Mesenchymal stem cell (in vitro differentiated cells and primary cell): ENCODE measurements at regions not wholly inside any gene's neighbourhood (a gene's known extent, or its start where the extent isn't known, plus 50 kb on each side); places are given as distances from the start of the nearest gene placed in this dataset.

Experiments used
- DNase-seq: peaks from one replicate; pipeline ENCODE4 v3.0.0-alpha.2; 2013
- H2AFZ ChIP-seq: one replicate; pipeline ENCODE4 v1.6.1; 2013; ENCODE audit warnings: low read depth, mild to moderate bottlenecking, control low read depth, inconsistent platforms, low read length, moderate library complexity
- H2AK5ac ChIP-seq: 2 replicates; pipeline ENCODE4 v1.6.1; 2013; ENCODE audit warnings: low read length, moderate library complexity, mild to moderate bottlenecking, inconsistent platforms; ENCODE audit not compliant: severe bottlenecking
- H2BK120ac ChIP-seq: one replicate; pipeline ENCODE4 v1.6.1; 2013; ENCODE audit warnings: low read depth, mild to moderate bottlenecking, inconsistent platforms, low read length, moderate library complexity
- H2BK12ac ChIP-seq, 2 experiments: one replicate each; pipeline ENCODE4 v1.6.1; 2013; ENCODE audit warnings: inconsistent platforms in 2 of 2, low read length in 2 of 2, mild to moderate bottlenecking in 2 of 2, moderate library complexity in 2 of 2, control low read depth in 1 of 2
- H2BK15ac ChIP-seq: one replicate; pipeline ENCODE4 v1.6.1; 2013; ENCODE audit warnings: mild to moderate bottlenecking, low read depth, inconsistent platforms; ENCODE audit not compliant: poor library complexity, severe bottlenecking
- H2BK5ac ChIP-seq: 2 replicates; pipeline ENCODE4 v1.6.1; 2013; ENCODE audit warnings: low read depth, mild to moderate bottlenecking, low read length, control low read depth, inconsistent platforms; ENCODE audit not compliant: poor library complexity, severe bottlenecking
- H3K14ac ChIP-seq, 2 experiments: one replicate each; pipeline ENCODE4 v1.6.1; 2013; ENCODE audit warnings: inconsistent platforms in 2 of 2, low read length in 2 of 2, control low read depth in 1 of 2, mild to moderate bottlenecking in 1 of 2, moderate library complexity in 1 of 2
- H3K18ac ChIP-seq, 2 experiments: one replicate each; pipeline ENCODE4 v1.6.1; 2013; ENCODE audit warnings: inconsistent platforms in 2 of 2, low read length in 2 of 2, control low read depth in 1 of 2, low read depth in 1 of 2, mild to moderate bottlenecking in 1 of 2
- H3K23ac ChIP-seq, 2 experiments: one replicate each; pipeline ENCODE4 v1.6.1; 2013; ENCODE audit warnings: inconsistent platforms in 2 of 2, low read length in 2 of 2, mild to moderate bottlenecking in 2 of 2, moderate library complexity in 2 of 2, control low read depth in 1 of 2
- H3K27ac ChIP-seq: 2 replicates; pipeline ENCODE4 v1.5.1; 2013; ENCODE audit warnings: mild to moderate bottlenecking, moderate library complexity, low read length, control low read depth, inconsistent platforms; ENCODE audit not compliant: poor library complexity, severe bottlenecking
- H3K27me3 ChIP-seq, 2 experiments: 2 replicates each; pipeline versions ENCODE4 v1.6.1 to v1.7.0; 2013; ENCODE audit warnings: low read length in 2 of 2, mild to moderate bottlenecking in 2 of 2, moderate library complexity in 2 of 2, control low read depth in 1 of 2, inconsistent platforms in 1 of 2; ENCODE audit not compliant: control insufficient read depth in 1 of 2, insufficient read depth in 1 of 2
- H3K36me3 ChIP-seq, 2 experiments: 2 replicates each; pipeline versions ENCODE4 v1.6.1 to v1.7.0; 2013; ENCODE audit warnings: low read length in 2 of 2, control low read depth in 1 of 2, inconsistent platforms in 1 of 2, low read depth in 1 of 2, mild to moderate bottlenecking in 1 of 2; ENCODE audit not compliant: insufficient read depth in 2 of 2, control insufficient read depth in 1 of 2
- H3K4ac ChIP-seq, 2 experiments: one replicate each; pipeline ENCODE4 v1.6.1; 2013; ENCODE audit warnings: inconsistent platforms in 2 of 2, low read length in 2 of 2, mild to moderate bottlenecking in 2 of 2, moderate library complexity in 2 of 2, control low read depth in 1 of 2, low read depth in 1 of 2
- H3K4me1 ChIP-seq: 2 replicates; pipeline ENCODE4 v1.6.1; 2013; ENCODE audit warnings: low read depth, low read length, control low read depth; ENCODE audit not compliant: control insufficient read depth, insufficient read depth
- H3K4me2 ChIP-seq: 2 replicates; pipeline ENCODE4 v1.6.1; 2013; ENCODE audit warnings: low read length, mild to moderate bottlenecking, inconsistent platforms; ENCODE audit not compliant: poor library complexity, severe bottlenecking
- H3K4me3 ChIP-seq, 2 experiments: 2 replicates each; pipeline versions ENCODE4 v1.5.1 to v1.7.0; 2013; ENCODE audit warnings: low read length in 2 of 2, mild to moderate bottlenecking in 2 of 2, control low read depth in 1 of 2, low read depth in 1 of 2; ENCODE audit not compliant: insufficient read depth in 1 of 2
- H3K79me1 ChIP-seq: replicated peaks from 2 replicates; pipeline ENCODE4 v1.6.1; 2013; ENCODE audit warnings: mild to moderate bottlenecking, control low read depth, low read length, inconsistent platforms; ENCODE audit not compliant: poor library complexity, severe bottlenecking
- H3K9ac ChIP-seq: 2 replicates; pipeline ENCODE4 v1.7.0; 2013; ENCODE audit warnings: mild to moderate bottlenecking, low read length, moderate library complexity
- H3K9me3 ChIP-seq: 2 replicates; pipeline ENCODE4 v1.7.0; 2013; ENCODE audit warnings: mild to moderate bottlenecking, low read length; ENCODE audit not compliant: control insufficient read depth
- H4K8ac ChIP-seq: one replicate; pipeline ENCODE4 v1.6.1; 2013; ENCODE audit warnings: inconsistent platforms, mild to moderate bottlenecking, low read length, moderate library complexity
- H4K91ac ChIP-seq: one replicate; pipeline ENCODE4 v1.6.1; 2013; ENCODE audit warnings: mild to moderate bottlenecking, low read length, inconsistent platforms
- WGBS: methylation state at CpG from one replicate; pipeline ENCODE4 v1.1.7; 2013; ENCODE audit warnings: mixed read lengths; 5-methylcytosine and 5-hydroxymethylcytosine counted together

- Histone ChIP-seq H3K4ac (no peak overlapping the region), H3K79me1 (no peaks in the 10 kb centered on the region), H2AFZ (no peak overlapping the region), H2AK5ac (no peak overlapping the region), H3K14ac (no peak overlapping the region), H3K4me1 (no peaks in the 10 kb centered on the region), H3K4me2 (no peak overlapping the region), H4K91ac (no peak overlapping the region), H2BK5ac (no peak overlapping the region), H3K27me3 (no peaks in the 10 kb centered on the region), H4K8ac (no peak overlapping the region), H2BK12ac (no peak overlapping the region), H3K9me3 (no peaks in the 10 kb centered on the region), H3K9ac (no peak overlapping the region), H3K18ac (no peak overlapping the region), H3K36me3 (no peaks in the 10 kb centered on the region), H2BK15ac (no peak overlapping the region), H2BK120ac (no peak overlapping the region), H3K4me3 (no peak overlapping the region), H3K27ac (no peak overlapping the region), H3K23ac (no peak overlapping the region)
- 89% methylated on average over 2 of the region's 2 CpGs for WGBS
- no peak for DNase-seq
These were observed 89.9 kb upstream of the ARHGAP20 start for GRCh38 chr11:110802162-110802561.

- Histone ChIP-seq H3K23ac (no peak overlapping the region), H4K91ac (no peak overlapping the region)
- 72% methylated on average over 3 of the region's 3 CpGs for WGBS
These were observed 89.1 kb upstream of the ARHGAP20 start for GRCh38 chr11:110801328-110801727.

GRCh38 chr11:110798201-110798900 lies 86.1 kb upstream of the ARHGAP20 start:
- H4K91ac ChIP-seq = no peak overlapping the region
- no peak overlapping the region for H2BK15ac ChIP-seq
- H3K14ac ChIP-seq = no peak overlapping the region
- H3K9me3 ChIP-seq = no peaks in the 10 kb centered on the region
- H2BK12ac ChIP-seq = no peak overlapping the region
- no peak overlapping the region for H3K4me2 ChIP-seq
- DNase-seq = no peak
- H3K27me3 ChIP-seq = no peaks in the 10 kb centered on the region
- no peaks in the 10 kb centered on the region for H3K79me1 ChIP-seq
- H3K27ac ChIP-seq = no peak overlapping the region
- H3K4ac ChIP-seq = no peak overlapping the region
- H3K4me1 ChIP-seq = no peaks in the 10 kb centered on the region
- no peak overlapping the region for H3K4me3 ChIP-seq
- no peak overlapping the region for H2BK120ac ChIP-seq
- no peak overlapping the region for H2AK5ac ChIP-seq
- no peak overlapping the region for H4K8ac ChIP-seq
- no peak overlapping the region for H2BK5ac ChIP-seq
- H3K9ac ChIP-seq = no peak overlapping the region
- H3K18ac ChIP-seq = no peak overlapping the region
- H2AFZ ChIP-seq = no peak overlapping the region
- 72% methylated on average over 5 of the region's 6 CpGs for WGBS
- no peaks in the 10 kb centered on the region for H3K36me3 ChIP-seq
- H3K23ac ChIP-seq = no peak overlapping the region

More at GRCh38 chr11:110801328-110801727, 89.1 kb upstream of the ARHGAP20 start:
- Histone ChIP-seq H2AK5ac (no peak overlapping the region), H3K79me1 (no peaks in the 10 kb centered on the region), H2BK12ac (no peak overlapping the region), H3K14ac (no peak overlapping the region), H3K18ac (no peak overlapping the region), H3K4me3 (no peak overlapping the region), H2AFZ (no peak overlapping the region), H3K27ac (no peak overlapping the region), H2BK15ac (no peak overlapping the region), H4K8ac (no peak overlapping the region), H3K9me3 (no peaks in the 10 kb centered on the region), H3K4me2 (no peak overlapping the region), H3K4ac (no peak overlapping the region), H2BK120ac (no peak overlapping the region), H3K9ac (no peak overlapping the region), H3K4me1 (no peaks in the 10 kb centered on the region), H3K36me3 (no peaks in the 10 kb centered on the region), H2BK5ac (no peak overlapping the region), H3K27me3 (no peaks in the 10 kb centered on the region)
- no peak for DNase-seq

- no peak overlapping the region for H4K8ac ChIP-seq
- no peak overlapping the region for H3K9ac ChIP-seq
- no peak overlapping the region for H2AK5ac ChIP-seq
- H2AFZ ChIP-seq = no peak overlapping the region
- no peak overlapping the region for H3K4me2 ChIP-seq
- H3K23ac ChIP-seq = no peak overlapping the region
- H2BK15ac ChIP-seq = no peak overlapping the region
- H4K91ac ChIP-seq = no peak overlapping the region
- H3K4ac ChIP-seq = no peak overlapping the region
- H2BK5ac ChIP-seq = no peak overlapping the region
- H3K27me3 ChIP-seq = no peaks in the 10 kb centered on the region
- H3K79me1 ChIP-seq = no peaks in the 10 kb centered on the region
- no peak overlapping the region for H3K14ac ChIP-seq
- no peak overlapping the region for H3K4me3 ChIP-seq
- no peak overlapping the region for H2BK120ac ChIP-seq
- no peak for DNase-seq
- WGBS = 77% methylated on average over 2 of the region's 3 CpGs
- H3K36me3 ChIP-seq = no peaks in the 10 kb centered on the region
- H3K4me1 ChIP-seq = no peaks in the 10 kb centered on the region
- no peak overlapping the region for H2BK12ac ChIP-seq
- no peak overlapping the region for H3K18ac ChIP-seq
- H3K9me3 ChIP-seq = no peaks in the 10 kb centered on the region
- H3K27ac ChIP-seq = no peak overlapping the region
These were observed 85.2 kb upstream of the ARHGAP20 start for GRCh38 chr11:110797453-110797852.
